IPS-20b (cell line): ENCODE measurements at regions not wholly inside any gene's neighbourhood (a gene's known extent, or its start where the extent isn't known, plus 50 kb on each side); places are given as distances from the start of the nearest gene placed in this dataset.

Experiments used
- H3K27ac ChIP-seq: one replicate; pipeline ENCODE4 v1.5.1; 2013; ENCODE audit warnings: low read length
- H3K27me3 ChIP-seq: 2 replicates; pipeline ENCODE4 v1.6.1; 2013; ENCODE audit warnings: mild to moderate bottlenecking, low read length, inconsistent platforms; ENCODE audit not compliant: insufficient read depth
- H3K36me3 ChIP-seq: 2 replicates; pipeline ENCODE4 v1.6.1; 2013; ENCODE audit warnings: low read depth, mild to moderate bottlenecking, inconsistent platforms, low read length, moderate library complexity; ENCODE audit not compliant: insufficient read depth
- H3K4me1 ChIP-seq: 2 replicates; pipeline ENCODE4 v1.6.1; 2013; ENCODE audit warnings: mild to moderate bottlenecking, control low read depth, inconsistent platforms, low read length, moderate library complexity; ENCODE audit not compliant: insufficient read depth
- H3K4me3 ChIP-seq: 2 replicates; pipeline ENCODE4 v1.5.1; 2013; ENCODE audit warnings: mild to moderate bottlenecking, low read length, inconsistent platforms
- H3K9ac ChIP-seq: 2 replicates; pipeline ENCODE4 v1.6.1; 2013; ENCODE audit warnings: low read depth, mild to moderate bottlenecking, inconsistent platforms, low read length, moderate library complexity
- H3K9me3 ChIP-seq: 2 replicates; pipeline ENCODE4 v1.6.1; 2013; ENCODE audit warnings: mild to moderate bottlenecking, low read depth, low read length, inconsistent platforms; ENCODE audit not compliant: insufficient read depth

GRCh38 chr2:104547221-104547620 is 306.7 kb upstream of the POU3F3 start:
- no peaks in the 10 kb centered on the region for H3K27me3 ChIP-seq
- H3K9ac ChIP-seq = no peak overlapping the region
- H3K4me3 ChIP-seq = no peak overlapping the region
- no peak overlapping the region for H3K27ac ChIP-seq
- H3K4me1 ChIP-seq = no peaks in the 10 kb centered on the region
- H3K36me3 ChIP-seq = no peaks in the 10 kb centered on the region
- no peaks in the 10 kb centered on the region for H3K9me3 ChIP-seq

- Histone ChIP-seq H3K36me3 (no peaks in the 10 kb centered on the region), H3K27me3 (no peaks in the 10 kb centered on the region), H3K9ac (no peak overlapping the region), H3K4me3 (no peak overlapping the region), H3K27ac (no peak overlapping the region), H3K4me1 (peaks cover 6% of the 10 kb centered on the region; the same call in 1 of the 2 replicates), H3K9me3 (no peaks in the 10 kb centered on the region)
Measured at GRCh38 chr2:104561251-104561650, 292.7 kb upstream of the POU3F3 start.

- Histone ChIP-seq H3K9ac (no peak overlapping the region), H3K27me3 (no peaks in the 10 kb centered on the region), H3K27ac (no peak overlapping the region), H3K36me3 (no peaks in the 10 kb centered on the region), H3K9me3 (no peaks in the 10 kb centered on the region), H3K4me3 (no peak overlapping the region), H3K4me1 (peaks cover 6% of the 10 kb centered on the region; the same call in 1 of the 2 replicates)
Measured at GRCh38 chr2:104562537-104562936, 291.4 kb upstream of the POU3F3 start.

GRCh38 chr2:104563398-104563996 is 290.4 kb upstream of the POU3F3 start:
- Histone ChIP-seq H3K27me3 (no peaks in the 10 kb centered on the region), H3K4me3 (no peak overlapping the region), H3K4me1 (peaks cover 6% of the 10 kb centered on the region; the same call in 1 of the 2 replicates), H3K36me3 (no peaks in the 10 kb centered on the region), H3K9me3 (no peaks in the 10 kb centered on the region), H3K9ac (no peak overlapping the region), H3K27ac (no peak overlapping the region)

- H3K9me3 ChIP-seq = no peaks in the 10 kb centered on the region
- no peak overlapping the region for H3K27ac ChIP-seq
- H3K4me1 ChIP-seq = no peaks in the 10 kb centered on the region
- H3K36me3 ChIP-seq = no peaks in the 10 kb centered on the region
- no peak overlapping the region for H3K9ac ChIP-seq
- H3K27me3 ChIP-seq = no peaks in the 10 kb centered on the region
- no peak overlapping the region for H3K4me3 ChIP-seq
Measured at GRCh38 chr2:104568247-104568646, 285.7 kb upstream of the POU3F3 start.

- Histone ChIP-seq H3K36me3 (no peaks in the 10 kb centered on the region), H3K4me3 (no peak overlapping the region), H3K9ac (no peak overlapping the region), H3K27me3 (no peaks in the 10 kb centered on the region), H3K4me1 (no peaks in the 10 kb centered on the region), H3K27ac (no peak overlapping the region), H3K9me3 (no peaks in the 10 kb centered on the region)
Measured at GRCh38 chr2:104570259-104570658, 283.7 kb upstream of the POU3F3 start.

- H3K4me1 ChIP-seq = no peaks in the 10 kb centered on the region
- no peak overlapping the region for H3K27ac ChIP-seq
- no peaks in the 10 kb centered on the region for H3K36me3 ChIP-seq
- no peak overlapping the region for H3K4me3 ChIP-seq
- no peak overlapping the region for H3K9ac ChIP-seq
- no peaks in the 10 kb centered on the region for H3K27me3 ChIP-seq
- no peaks in the 10 kb centered on the region for H3K9me3 ChIP-seq
Measured at GRCh38 chr2:104572834-104573233, 281.1 kb upstream of the POU3F3 start.

GRCh38 chr2:104574367-104574766 is 279.5 kb upstream of the POU3F3 start:
- Histone ChIP-seq H3K4me1 (no peaks in the 10 kb centered on the region), H3K9ac (no peak overlapping the region), H3K9me3 (no peaks in the 10 kb centered on the region), H3K36me3 (no peaks in the 10 kb centered on the region), H3K27me3 (no peaks in the 10 kb centered on the region), H3K4me3 (no peak overlapping the region), H3K27ac (no peak overlapping the region)

GRCh38 chr2:104577143-104577542 is 276.8 kb upstream of the POU3F3 start:
- H3K9ac ChIP-seq = no peak overlapping the region

GRCh38 chr2:104582471-104582870 is 271.4 kb upstream of the POU3F3 start:
- Histone ChIP-seq H3K27ac (no peak overlapping the region), H3K9ac (no peak overlapping the region), H3K9me3 (no peaks in the 10 kb centered on the region), H3K4me3 (no peak overlapping the region), H3K36me3 (no peaks in the 10 kb centered on the region), H3K27me3 (no peaks in the 10 kb centered on the region), H3K4me1 (peaks cover 5% of the 10 kb centered on the region; the same call in 1 of the 2 replicates)

More at GRCh38 chr2:104577143-104577542, 276.8 kb upstream of the POU3F3 start:
- Histone ChIP-seq H3K4me3 (no peak overlapping the region), H3K36me3 (no peaks in the 10 kb centered on the region), H3K9me3 (no peaks in the 10 kb centered on the region), H3K27ac (no peak overlapping the region), H3K4me1 (no peaks in the 10 kb centered on the region), H3K27me3 (no peaks in the 10 kb centered on the region)

GRCh38 chr2:104583811-104584210 is 270.1 kb upstream of the POU3F3 start:
- H3K4me3 ChIP-seq = no peak overlapping the region
- no peaks in the 10 kb centered on the region for H3K36me3 ChIP-seq
- H3K9ac ChIP-seq = no peak overlapping the region
- H3K27ac ChIP-seq = no peak overlapping the region
- H3K9me3 ChIP-seq = no peaks in the 10 kb centered on the region
- H3K4me1 ChIP-seq = peaks cover 5% of the 10 kb centered on the region; the same call in 1 of the 2 replicates
- no peaks in the 10 kb centered on the region for H3K27me3 ChIP-seq

GRCh38 chr2:104584393-104584792 is 269.5 kb upstream of the POU3F3 start:
- H3K9me3 ChIP-seq = no peaks in the 10 kb centered on the region
- no peaks in the 10 kb centered on the region for H3K27me3 ChIP-seq
- H3K9ac ChIP-seq = no peak overlapping the region
- no peak overlapping the region for H3K27ac ChIP-seq
- H3K4me3 ChIP-seq = no peak overlapping the region
- peaks cover 5% of the 10 kb centered on the region; the same call in 1 of the 2 replicates for H3K4me1 ChIP-seq
- H3K36me3 ChIP-seq = no peaks in the 10 kb centered on the region
